ENCODE measurements at regions not wholly inside any gene's neighbourhood (a gene's known extent, or its start where the extent isn't known, plus 50 kb on each side); places are given as distances from the start of the nearest gene placed in this dataset.
"Not testable (repeated sequence)": the region's sequence is repeated elsewhere in the genome, so short reads cannot be mapped to it uniquely, and the experiment has no call there.

DNA sequence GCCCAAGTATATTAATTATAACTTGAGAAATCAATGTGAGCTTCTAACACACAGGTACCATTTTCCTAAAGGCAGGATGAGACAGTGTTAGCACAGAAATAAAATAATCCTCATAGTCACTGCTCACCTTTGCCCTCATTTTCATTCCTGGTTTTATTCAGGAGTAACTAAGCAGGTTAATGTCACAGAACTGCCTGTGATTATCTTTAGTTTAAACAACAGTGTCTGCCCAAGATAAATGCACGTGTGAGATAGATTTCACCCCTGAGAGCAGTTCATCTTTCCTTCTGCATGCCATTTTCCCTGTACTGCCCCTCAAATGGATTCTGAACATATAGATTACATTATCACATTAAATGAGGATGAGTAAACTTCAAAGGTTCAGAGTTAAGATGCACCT is 250.7 kb downstream of the RMST start:
- H3K36me3 ChIP-seq (ENCODE audit: control insufficient read depth, low read depth, low read length): no peaks in the 10 kb centered on the region
- no peaks in the 10 kb centered on the region for H3K27me3 ChIP-seq (ENCODE audit: control insufficient read depth, insufficient read depth, low read length)
- H3K27ac ChIP-seq (ENCODE audit: low read length): no peak overlapping the region
- H3K9ac ChIP-seq (ENCODE audit: low read length): no peak overlapping the region
- no peaks in the 10 kb centered on the region for H3K9me3 ChIP-seq (ENCODE audit: control insufficient read depth, low read depth, low read length)
- H3K4me1 ChIP-seq (ENCODE audit: control insufficient read depth, low read depth, low read length): peaks cover 18% of the 10 kb centered on the region
- no peak overlapping the region for H3K4me3 ChIP-seq (ENCODE audit: low read length)

DNA sequence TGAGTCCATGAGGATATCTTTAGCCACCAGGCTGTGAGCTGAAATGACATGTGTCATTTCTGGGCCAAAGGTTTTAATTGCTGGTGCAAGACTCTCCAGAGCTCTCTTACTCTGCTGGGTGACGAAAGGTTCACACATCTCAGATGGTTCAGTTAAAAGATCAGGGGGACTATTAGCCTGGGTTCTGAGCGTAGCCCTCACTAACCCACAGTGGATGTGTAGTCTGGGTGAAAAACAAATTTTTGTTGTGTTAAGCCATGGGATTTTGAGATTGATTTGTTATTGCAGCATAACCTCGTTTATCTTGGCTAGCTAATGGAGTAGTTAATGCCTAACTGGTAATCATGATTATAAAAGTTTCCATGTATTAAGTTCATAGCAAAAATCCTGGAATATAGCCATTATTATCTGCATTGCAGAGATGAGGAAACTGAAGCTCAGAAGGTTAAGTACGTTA is 251.5 kb downstream of the RMST start:
- no peaks in the 10 kb centered on the region for H3K27me3 ChIP-seq (ENCODE audit: control insufficient read depth, insufficient read depth, low read length)
- no peak overlapping the region for H3K9ac ChIP-seq (ENCODE audit: low read length)
- no peak overlapping the region for H3K4me3 ChIP-seq (ENCODE audit: low read length)
- H3K9me3 ChIP-seq (ENCODE audit: control insufficient read depth, low read depth, low read length): no peaks in the 10 kb centered on the region
- no peaks in the 10 kb centered on the region for H3K36me3 ChIP-seq (ENCODE audit: control insufficient read depth, low read depth, low read length)
- H3K4me1 ChIP-seq (ENCODE audit: control insufficient read depth, low read depth, low read length): peaks cover 18% of the 10 kb centered on the region
- no peak overlapping the region for H3K27ac ChIP-seq (ENCODE audit: low read length)

DNA sequence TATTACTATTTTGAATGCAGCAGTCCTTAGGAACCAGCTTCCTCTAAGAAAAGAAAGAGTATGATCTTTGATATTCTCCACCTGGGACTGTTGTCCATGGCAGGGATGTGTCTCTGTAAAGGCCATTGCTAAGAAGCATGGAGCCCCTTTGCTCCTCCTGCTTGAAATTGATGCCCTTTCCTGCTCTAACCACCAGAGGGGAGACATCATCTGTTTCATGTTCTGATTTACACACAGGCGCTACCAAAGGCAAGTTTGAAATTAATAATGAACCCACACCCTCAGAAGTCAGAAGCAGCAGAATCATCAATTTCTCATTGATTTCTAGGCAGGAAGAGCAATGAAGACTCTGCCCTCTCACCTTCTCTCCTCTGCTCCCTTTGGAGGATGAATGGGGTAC is 253.8 kb downstream of the RMST start:
- Histone ChIP-seq H3K27ac (ENCODE audit: low read length) (no peak overlapping the region), H3K4me1 (ENCODE audit: control insufficient read depth, low read depth, low read length) (peaks cover 18% of the 10 kb centered on the region), H3K9me3 (ENCODE audit: control insufficient read depth, low read depth, low read length) (no peaks in the 10 kb centered on the region), H3K27me3 (ENCODE audit: control insufficient read depth, insufficient read depth, low read length) (no peaks in the 10 kb centered on the region), H3K9ac (ENCODE audit: low read length) (no peak overlapping the region), H3K36me3 (ENCODE audit: control insufficient read depth, low read depth, low read length) (no peaks in the 10 kb centered on the region), H3K4me3 (ENCODE audit: low read length) (no peak overlapping the region)

DNA sequence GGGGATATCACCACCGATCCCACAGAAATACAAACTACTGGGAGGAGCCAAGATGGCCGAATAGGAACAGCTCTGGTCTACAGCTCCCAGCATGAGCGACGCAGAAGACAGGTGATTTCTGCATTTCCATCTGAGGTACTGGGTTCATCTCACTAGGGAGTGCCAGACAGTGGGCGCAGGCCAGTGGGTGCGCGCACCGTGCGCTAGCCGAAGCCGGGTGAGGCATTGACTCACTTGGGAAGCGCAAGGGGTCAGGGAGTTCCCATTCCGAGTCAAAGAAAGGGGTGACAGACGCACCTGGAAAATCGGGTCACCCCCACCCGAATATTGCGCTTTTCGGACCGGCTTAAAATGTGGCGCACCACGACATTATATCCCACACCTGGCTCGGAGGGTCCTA is 261.2 kb downstream of the RMST start:
- H3K4me1 ChIP-seq (ENCODE audit: control insufficient read depth, low read depth, low read length); H3K9ac ChIP-seq (ENCODE audit: low read length); H3K4me3 ChIP-seq (ENCODE audit: low read length); H3K27ac ChIP-seq (ENCODE audit: low read length); H3K36me3 ChIP-seq (ENCODE audit: control insufficient read depth, low read depth, low read length); H3K27me3 ChIP-seq (ENCODE audit: control insufficient read depth, insufficient read depth, low read length); H3K9me3 ChIP-seq (ENCODE audit: control insufficient read depth, low read depth, low read length): not testable (repeated sequence)

DNA sequence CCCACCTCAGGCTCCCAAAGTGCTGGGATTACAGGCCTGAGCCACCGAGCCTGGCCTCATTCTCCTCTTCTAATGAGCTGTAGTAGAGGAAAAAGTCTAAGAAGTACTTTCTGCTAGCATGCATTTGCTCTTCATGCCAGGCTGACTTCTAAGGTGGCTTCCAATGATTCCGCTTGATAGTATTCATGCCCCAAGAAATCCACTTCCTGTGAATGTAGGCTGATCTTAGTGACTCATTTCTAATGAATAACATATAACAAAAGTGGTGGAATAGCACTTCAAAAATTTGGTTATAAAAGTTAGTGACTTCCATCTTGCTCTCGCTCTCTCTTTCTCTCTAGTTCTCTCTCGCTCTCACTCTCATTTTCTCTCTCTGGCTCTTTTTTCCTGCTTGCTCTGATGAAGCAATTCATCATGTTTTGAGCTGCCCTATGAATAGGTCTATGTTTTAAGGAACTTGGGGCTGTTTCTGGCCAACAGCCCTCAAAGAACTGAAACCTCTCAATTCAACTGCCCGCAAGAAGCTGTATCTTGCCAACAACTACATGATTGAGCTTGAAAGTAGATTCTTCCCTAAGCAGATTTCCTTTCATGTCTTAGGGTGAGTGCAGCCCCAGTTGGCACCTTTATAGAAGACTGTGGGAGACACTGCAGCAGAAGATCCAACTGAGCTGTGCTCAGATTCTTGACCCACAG is 282.9 kb downstream of the RMST start:
- H3K4me3 ChIP-seq (ENCODE audit: low read length): no peak overlapping the region
- H3K27ac ChIP-seq (ENCODE audit: low read length): no peak overlapping the region
- H3K9me3 ChIP-seq (ENCODE audit: control insufficient read depth, low read depth, low read length): no peaks in the 10 kb centered on the region
- H3K27me3 ChIP-seq (ENCODE audit: control insufficient read depth, insufficient read depth, low read length): no peaks in the 10 kb centered on the region
- no peaks in the 10 kb centered on the region for H3K36me3 ChIP-seq (ENCODE audit: control insufficient read depth, low read depth, low read length)
- no peak overlapping the region for H3K9ac ChIP-seq (ENCODE audit: low read length)
- H3K4me1 ChIP-seq (ENCODE audit: control insufficient read depth, low read depth, low read length): no peaks in the 10 kb centered on the region

DNA sequence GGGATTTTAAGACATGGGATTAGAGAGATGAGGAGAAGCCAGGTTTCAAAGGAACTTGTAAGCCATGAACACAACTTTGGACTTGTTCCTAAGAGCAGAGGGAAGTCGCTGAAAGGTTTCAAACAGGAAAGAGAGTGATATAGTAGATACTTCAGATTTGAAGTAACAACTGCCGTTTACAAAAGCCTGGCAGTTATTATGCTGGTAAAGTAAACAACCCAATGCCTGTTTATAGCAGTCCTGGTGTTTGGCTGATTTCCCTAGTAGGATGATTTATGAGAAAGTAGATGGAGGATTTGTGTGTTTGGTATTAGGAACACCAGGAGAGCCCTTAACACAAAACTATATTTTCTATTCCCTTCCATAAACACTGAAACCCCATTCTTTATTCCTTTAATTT is 285.7 kb downstream of the RMST start:
- Histone ChIP-seq H3K27ac (ENCODE audit: low read length) (no peak overlapping the region), H3K9ac (ENCODE audit: low read length) (no peak overlapping the region), H3K27me3 (ENCODE audit: control insufficient read depth, insufficient read depth, low read length) (no peaks in the 10 kb centered on the region), H3K4me1 (ENCODE audit: control insufficient read depth, low read depth, low read length) (no peaks in the 10 kb centered on the region), H3K4me3 (ENCODE audit: low read length) (no peak overlapping the region), H3K9me3 (ENCODE audit: control insufficient read depth, low read depth, low read length) (no peaks in the 10 kb centered on the region), H3K36me3 (ENCODE audit: control insufficient read depth, low read depth, low read length) (no peaks in the 10 kb centered on the region)

DNA sequence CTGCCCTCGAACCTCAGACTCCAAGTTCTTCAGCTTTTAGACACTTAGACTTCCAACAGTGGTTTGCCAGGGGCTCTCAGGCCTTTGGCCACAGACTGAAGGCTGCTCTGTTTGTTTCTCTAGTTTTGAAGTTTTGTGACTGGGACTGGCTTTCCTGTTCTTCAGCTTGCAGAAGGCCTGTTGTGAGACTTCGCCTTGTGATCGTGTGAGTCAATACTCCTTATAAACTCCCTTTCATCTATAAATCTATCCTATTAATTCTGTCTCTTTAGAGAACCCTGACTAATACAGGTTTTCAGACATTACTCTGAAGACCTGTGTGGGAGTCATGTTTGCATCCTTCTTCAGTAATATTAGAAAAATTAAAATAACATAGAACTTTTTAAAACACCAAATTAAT is 289.1 kb downstream of the RMST start:
- Histone ChIP-seq H3K4me3 (ENCODE audit: low read length) (no peak overlapping the region), H3K27ac (ENCODE audit: low read length) (no peak overlapping the region), H3K9ac (ENCODE audit: low read length) (no peak overlapping the region), H3K9me3 (ENCODE audit: control insufficient read depth, low read depth, low read length) (no peaks in the 10 kb centered on the region), H3K4me1 (ENCODE audit: control insufficient read depth, low read depth, low read length) (no peaks in the 10 kb centered on the region), H3K27me3 (ENCODE audit: control insufficient read depth, insufficient read depth, low read length) (no peaks in the 10 kb centered on the region), H3K36me3 (ENCODE audit: control insufficient read depth, low read depth, low read length) (no peaks in the 10 kb centered on the region)

DNA sequence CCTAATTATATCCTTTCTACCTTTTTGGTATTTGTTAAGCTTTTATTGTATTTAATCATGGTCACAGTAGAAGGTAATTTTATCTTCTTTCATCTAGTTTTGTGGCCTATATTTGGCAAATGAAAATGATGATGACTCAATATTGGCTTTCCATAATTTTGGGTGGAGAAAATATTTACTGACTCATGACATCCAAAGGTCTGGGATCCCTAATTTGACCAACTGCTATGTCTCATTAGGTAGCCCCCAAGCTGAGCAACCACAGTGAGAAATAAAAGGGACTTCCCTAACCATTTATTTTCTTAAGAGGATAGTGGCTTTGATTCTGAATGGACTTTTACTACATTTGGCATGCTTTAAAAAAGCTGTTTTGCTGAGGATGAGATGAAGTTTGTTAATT is 289.5 kb downstream of the RMST start:
- H3K36me3 ChIP-seq (ENCODE audit: control insufficient read depth, low read depth, low read length): no peaks in the 10 kb centered on the region
- no peak overlapping the region for H3K4me3 ChIP-seq (ENCODE audit: low read length)
- H3K27me3 ChIP-seq (ENCODE audit: control insufficient read depth, insufficient read depth, low read length): no peaks in the 10 kb centered on the region
- H3K4me1 ChIP-seq (ENCODE audit: control insufficient read depth, low read depth, low read length): no peaks in the 10 kb centered on the region
- no peaks in the 10 kb centered on the region for H3K9me3 ChIP-seq (ENCODE audit: control insufficient read depth, low read depth, low read length)
- H3K27ac ChIP-seq (ENCODE audit: low read length): no peak overlapping the region
- H3K9ac ChIP-seq (ENCODE audit: low read length): no peak overlapping the region

DNA sequence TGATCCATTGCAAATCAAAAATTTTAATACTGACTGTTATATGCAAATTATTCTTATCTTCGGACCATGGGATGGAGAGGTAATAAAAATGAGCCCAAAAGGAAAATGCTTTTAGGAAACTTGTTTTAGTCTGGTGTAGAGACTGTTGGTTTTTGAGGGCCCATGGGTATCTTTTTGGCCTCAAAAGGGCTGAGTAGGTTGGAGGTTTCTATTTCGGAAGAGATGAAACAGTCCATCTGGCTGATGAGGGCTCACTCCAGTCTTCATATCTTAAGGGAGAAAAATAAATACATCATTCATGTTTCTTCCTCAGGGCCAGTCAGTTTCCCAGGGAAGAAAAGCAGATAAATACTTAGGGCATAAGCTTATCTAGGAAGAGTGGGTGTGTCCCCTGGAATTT is 290.7 kb downstream of the RMST start:
- Histone ChIP-seq H3K9ac (ENCODE audit: low read length) (no peak overlapping the region), H3K27ac (ENCODE audit: low read length) (no peak overlapping the region), H3K4me3 (ENCODE audit: low read length) (no peak overlapping the region), H3K4me1 (ENCODE audit: control insufficient read depth, low read depth, low read length) (no peaks in the 10 kb centered on the region), H3K36me3 (ENCODE audit: control insufficient read depth, low read depth, low read length) (no peaks in the 10 kb centered on the region), H3K9me3 (ENCODE audit: control insufficient read depth, low read depth, low read length) (no peaks in the 10 kb centered on the region), H3K27me3 (ENCODE audit: control insufficient read depth, insufficient read depth, low read length) (no peaks in the 10 kb centered on the region)

DNA sequence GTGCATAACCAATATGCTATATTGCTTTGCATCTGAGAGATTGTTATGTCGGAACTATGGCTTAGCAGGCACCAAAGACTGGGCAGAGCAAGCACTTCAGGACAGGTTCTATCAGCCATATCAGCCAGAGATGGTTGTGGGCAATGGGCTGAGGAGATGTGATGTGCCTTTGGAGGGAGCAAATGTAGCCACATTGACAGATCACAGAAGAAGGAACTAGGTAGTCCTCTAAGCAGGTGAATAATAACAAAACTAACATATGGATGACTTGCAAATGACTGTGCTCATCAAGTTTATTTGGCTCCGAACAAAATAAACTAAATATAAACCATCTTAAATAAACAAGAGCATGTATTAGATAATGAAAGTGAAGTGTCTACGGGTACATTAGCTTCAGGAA is 291.7 kb downstream of the RMST start:
- no peaks in the 10 kb centered on the region for H3K9me3 ChIP-seq (ENCODE audit: control insufficient read depth, low read depth, low read length)
- H3K27me3 ChIP-seq (ENCODE audit: control insufficient read depth, insufficient read depth, low read length): no peaks in the 10 kb centered on the region
- no peak overlapping the region for H3K9ac ChIP-seq (ENCODE audit: low read length)
- no peaks in the 10 kb centered on the region for H3K4me1 ChIP-seq (ENCODE audit: control insufficient read depth, low read depth, low read length)
- no peaks in the 10 kb centered on the region for H3K36me3 ChIP-seq (ENCODE audit: control insufficient read depth, low read depth, low read length)
- H3K4me3 ChIP-seq (ENCODE audit: low read length): no peak overlapping the region
- no peak overlapping the region for H3K27ac ChIP-seq (ENCODE audit: low read length)

DNA sequence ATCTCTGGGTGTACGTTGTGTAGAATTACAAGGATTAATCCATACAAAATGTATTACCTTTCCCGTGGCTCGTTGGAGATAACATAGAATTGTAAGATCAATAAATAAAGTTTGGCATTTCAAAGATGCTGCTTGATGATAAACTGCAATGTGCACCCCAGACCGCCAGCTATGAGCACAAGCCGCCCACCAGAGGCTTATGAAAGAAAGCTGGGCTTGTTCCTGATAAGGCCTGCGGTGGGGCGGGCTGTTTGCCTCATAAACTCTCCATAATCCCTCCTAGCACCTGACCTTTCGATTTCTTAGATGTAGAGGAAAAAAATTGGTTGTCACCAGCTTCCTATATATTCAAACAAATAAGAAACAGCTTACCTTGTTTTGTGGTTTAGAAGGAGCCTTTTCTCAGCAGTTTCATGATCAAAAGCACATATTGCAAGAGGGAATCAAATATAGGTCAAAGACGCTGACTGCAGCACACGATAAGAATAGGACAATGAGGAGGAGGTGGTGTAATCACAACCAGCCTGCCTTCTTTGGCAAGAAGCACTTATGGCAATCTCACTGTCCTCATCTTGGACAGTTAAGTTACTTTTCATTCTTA is 293.6 kb downstream of the RMST start:
- H3K4me3 ChIP-seq (ENCODE audit: low read length): no peak overlapping the region
- no peak overlapping the region for H3K9ac ChIP-seq (ENCODE audit: low read length)
- H3K9me3 ChIP-seq (ENCODE audit: control insufficient read depth, low read depth, low read length): no peaks in the 10 kb centered on the region
- no peaks in the 10 kb centered on the region for H3K36me3 ChIP-seq (ENCODE audit: control insufficient read depth, low read depth, low read length)
- H3K27ac ChIP-seq (ENCODE audit: low read length): no peak overlapping the region
- H3K27me3 ChIP-seq (ENCODE audit: control insufficient read depth, insufficient read depth, low read length): no peaks in the 10 kb centered on the region
- no peaks in the 10 kb centered on the region for H3K4me1 ChIP-seq (ENCODE audit: control insufficient read depth, low read depth, low read length)

DNA sequence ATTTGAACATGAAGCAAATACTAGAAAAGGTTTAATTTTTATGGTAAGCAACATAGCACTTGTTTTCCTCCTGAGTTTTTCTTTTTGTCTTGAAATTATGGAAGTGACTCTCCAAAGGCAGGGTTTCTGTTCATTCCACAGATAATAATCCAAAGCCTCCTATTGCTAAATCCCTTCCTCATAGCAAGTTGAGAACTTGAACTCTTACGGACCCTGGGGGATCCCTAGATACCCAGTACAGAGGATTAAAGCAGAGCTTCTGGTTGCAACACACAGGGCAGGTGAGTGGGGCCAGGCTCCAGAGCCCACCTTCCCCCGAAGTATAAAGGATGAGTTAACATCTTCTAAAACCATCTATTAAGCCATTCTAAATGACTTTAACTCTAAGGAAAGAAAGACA is 294.1 kb downstream of the RMST start:
- Histone ChIP-seq H3K27ac (ENCODE audit: low read length) (no peak overlapping the region), H3K4me1 (ENCODE audit: control insufficient read depth, low read depth, low read length) (no peaks in the 10 kb centered on the region)

More for the DNA sequence above, 294.1 kb downstream of the RMST start:
- Histone ChIP-seq H3K36me3 (ENCODE audit: control insufficient read depth, low read depth, low read length) (no peaks in the 10 kb centered on the region), H3K9me3 (ENCODE audit: control insufficient read depth, low read depth, low read length) (no peaks in the 10 kb centered on the region), H3K4me3 (ENCODE audit: low read length) (no peak overlapping the region), H3K9ac (ENCODE audit: low read length) (no peak overlapping the region), H3K27me3 (ENCODE audit: control insufficient read depth, insufficient read depth, low read length) (no peaks in the 10 kb centered on the region)
